Activated CD8-positive, alpha-beta memory T cell treated with anti-CD3 and anti-CD28 coated beads, Interleukin-2, amount 50 U/mL, for 48 hours (primary cell): ENCODE measurements at regions not wholly inside any gene's neighbourhood (a gene's known extent, or its start where the extent isn't known, plus 50 kb on each side); places are given as distances from the start of the nearest gene placed in this dataset.
"Not testable (repeated sequence)": the region's sequence is repeated elsewhere in the genome, so short reads cannot be mapped to it uniquely, and the experiment has no call there.

Experiments used
- DNase-seq: peaks from one replicate; pipeline ENCODE4 v3.0.0-alpha.2; 2020

DNA sequence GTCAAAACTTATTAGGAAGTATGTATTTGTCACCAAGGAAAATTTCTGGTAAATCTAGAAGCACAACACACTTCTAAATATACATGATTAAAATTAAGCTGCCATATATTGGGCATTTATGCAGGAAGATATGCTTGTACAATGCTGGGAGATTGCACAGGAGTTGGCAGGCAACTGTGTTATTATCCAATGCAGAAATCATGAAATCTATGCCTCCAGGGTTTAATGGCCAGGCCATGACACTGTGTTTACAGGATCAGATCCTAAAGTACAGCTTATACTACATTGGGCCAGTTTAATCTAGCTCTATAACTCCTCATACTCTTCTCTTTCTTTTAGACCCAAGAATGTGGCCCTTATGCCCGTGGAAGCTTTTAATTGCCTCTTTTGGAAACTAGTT lies 391.4 kb upstream of the DPH6 start:
- DNase-seq = no peak

DNA sequence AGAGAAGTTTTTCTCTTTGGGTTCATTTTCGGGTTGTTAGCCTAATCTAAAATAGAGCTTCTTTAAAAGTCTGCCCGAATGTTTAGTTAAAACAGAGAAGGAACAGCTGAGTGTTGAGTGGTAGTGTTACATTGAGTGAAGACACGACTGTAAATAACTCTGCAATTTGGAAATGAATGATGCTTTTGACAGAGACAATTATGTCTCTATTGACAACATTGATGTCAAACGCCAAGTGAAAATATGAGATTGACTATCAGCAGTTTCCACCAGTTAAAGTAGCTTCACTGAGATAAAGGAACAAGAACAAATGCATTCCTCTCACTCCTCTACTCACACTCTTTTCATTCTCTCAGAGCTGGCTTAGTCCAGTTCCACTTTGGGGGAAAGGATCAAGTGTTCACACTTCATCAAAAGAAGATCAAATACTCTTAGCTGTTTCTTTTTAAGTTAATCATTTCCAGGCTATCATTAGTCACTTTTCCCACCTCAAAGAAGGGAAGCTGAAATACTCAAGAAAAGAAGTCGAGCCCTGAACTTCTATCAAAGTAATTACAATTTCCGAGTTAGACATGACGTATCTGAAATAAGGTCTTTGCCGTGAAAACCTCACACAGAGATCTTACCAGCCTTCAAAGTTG lies 399.1 kb upstream of the DPH6 start:
- no peak for DNase-seq

DNA sequence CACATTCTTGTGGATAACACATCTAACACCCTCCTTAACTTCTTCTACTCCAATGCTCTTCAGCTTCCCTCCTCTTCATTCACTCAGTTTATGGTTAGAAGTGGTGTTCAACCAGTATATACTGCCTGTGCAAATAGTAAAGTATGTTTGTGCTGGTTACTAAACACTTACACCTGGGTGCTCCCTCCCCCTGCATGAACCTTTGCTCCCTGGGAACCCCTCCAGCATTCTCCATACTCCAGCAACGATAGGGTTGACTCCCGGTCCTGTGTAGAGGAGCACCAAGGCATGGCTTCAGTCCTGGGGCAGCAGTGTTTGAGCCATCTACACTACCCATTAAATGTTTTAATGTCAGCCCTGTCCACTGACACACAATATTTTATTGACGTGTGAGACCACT lies 407.5 kb upstream of the DPH6 start:
- DNase-seq = no peak

DNA sequence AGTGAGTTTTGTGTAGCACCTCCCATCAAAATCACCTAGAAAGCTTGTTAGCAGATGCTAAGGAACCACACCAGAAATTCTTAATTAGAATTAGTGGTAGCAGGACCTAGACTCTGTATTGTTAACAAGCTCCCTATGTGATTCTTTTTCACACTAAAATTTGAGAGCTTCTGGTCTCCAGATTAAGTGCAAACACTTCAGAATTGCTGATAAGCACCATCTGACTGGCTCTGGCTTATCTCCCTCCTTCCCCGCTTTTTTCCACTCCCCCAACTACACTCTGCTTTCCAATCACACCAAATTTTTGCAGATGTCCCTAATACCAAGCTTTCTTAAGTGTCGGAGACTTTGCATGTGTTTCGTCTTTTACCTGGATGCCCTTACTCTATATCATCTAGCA lies 410.1 kb upstream of the DPH6 start:
- no peak for DNase-seq

DNA sequence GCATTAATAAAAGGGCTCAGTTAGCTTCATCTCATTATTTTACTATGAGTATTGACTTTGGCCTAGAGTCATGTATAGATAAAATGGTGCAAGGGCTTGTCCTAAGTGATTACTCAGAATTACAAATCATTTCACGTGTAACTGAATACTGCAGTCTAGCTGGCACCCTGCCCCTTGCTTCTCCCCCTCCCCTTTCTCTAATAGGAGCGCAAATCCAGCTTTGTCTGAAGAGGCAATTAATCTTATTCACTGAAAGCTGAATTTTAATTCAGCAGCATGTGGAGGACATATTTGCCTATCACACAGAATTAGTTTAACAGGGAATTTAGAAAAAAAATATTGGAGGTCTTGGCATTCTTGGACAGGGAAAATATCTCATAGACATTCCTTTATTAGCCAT lies 412.1 kb upstream of the DPH6 start:
- DNase-seq = no peak

DNA sequence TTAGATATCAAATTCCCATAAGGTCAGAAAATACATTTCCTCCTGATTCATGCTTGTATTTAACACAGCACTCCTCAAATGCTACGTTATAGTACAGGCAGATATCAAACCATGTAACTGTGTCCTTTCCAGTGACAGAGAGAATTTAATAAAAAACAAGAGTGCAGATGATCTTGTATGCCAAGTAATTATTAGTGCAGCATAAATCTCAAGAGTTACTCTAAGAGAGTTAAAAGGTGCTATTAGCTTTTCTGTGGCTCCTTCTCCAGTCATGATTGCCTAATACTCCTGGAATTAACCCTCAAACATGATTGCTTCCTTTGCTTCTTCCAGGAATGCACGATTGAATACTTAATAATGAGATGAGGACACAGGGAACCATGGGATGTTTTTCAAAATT lies 413.0 kb upstream of the DPH6 start:
- DNase-seq = no peak

DNA sequence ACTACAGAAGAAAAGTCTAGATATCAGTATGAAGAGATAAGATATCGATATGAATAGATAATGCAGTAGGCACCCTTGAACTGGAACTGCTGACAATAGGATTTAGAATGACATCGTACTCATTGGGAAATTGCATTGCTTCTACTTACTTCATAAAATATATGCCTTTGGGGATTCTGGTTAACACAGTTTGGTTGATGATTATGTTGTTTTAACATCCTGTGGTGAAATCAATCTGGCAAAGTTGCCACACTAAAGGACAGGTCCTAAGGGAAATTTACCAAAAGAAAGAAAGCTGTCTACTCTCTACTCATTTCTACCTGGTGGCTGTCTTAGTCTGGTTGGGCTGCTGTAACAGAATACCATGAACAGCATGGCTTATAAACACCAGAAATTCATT lies 417.4 kb upstream of the DPH6 start:
- DNase-seq = no peak

DNA sequence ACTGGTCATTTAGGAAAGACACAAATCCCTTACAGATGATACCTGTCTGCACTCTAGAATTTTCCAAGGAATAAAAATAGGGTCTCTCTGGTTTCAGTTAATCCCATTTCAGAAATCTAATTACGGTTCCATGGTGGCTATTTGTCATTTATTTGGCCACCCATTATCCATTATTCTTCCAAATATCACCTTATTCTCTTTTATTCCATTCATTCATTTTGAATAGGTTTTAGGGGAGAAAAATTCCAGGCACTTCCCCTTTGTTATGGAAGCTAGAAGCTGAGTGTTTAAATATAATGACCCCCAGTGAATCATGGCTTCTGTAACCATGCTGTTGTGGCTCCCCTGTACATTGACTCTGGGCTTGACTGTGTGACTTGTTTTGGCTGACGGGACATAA lies 420.8 kb upstream of the DPH6 start:
- no peak for DNase-seq

DNA sequence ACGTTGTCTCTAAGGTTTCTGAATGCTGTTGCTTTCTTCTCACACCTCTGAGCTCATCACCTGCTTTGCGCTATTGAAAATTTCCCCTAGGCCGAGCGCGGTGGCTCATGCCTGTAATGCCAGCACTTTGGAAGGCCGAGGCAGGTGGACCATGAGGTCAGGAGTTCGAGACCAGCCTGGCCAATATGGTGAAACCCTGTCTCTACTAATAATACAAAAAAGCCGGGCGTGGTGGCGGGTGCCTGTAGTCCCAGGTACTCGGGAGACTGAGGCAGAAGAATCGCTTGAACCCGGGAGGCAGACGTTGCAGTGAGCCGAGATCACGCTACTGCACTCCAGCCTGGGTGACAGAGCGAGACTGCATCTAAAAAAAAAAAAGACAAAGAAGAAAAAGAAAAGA lies 422.0 kb upstream of the DPH6 start:
- not testable (repeated sequence) for DNase-seq

DNA sequence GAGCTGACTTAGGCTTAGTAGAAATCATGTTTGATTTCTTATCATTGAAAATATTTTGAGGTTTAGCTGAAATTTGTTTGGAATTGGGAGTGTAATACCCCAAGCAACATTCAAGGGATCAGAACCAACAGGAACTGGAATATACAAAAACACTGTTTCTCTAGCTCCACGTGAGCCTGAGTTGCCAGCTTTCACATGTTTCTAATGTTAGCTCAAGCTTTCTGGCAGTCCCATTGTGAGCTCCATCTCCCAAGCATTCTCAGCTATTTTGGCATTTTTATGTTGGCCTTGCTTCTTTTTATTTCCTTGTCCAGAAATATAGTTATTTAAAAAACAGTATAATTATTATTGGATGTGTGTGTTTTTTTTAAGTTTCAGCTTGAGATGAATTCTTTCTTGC lies 427.1 kb upstream of the DPH6 start:
- no peak for DNase-seq

DNA sequence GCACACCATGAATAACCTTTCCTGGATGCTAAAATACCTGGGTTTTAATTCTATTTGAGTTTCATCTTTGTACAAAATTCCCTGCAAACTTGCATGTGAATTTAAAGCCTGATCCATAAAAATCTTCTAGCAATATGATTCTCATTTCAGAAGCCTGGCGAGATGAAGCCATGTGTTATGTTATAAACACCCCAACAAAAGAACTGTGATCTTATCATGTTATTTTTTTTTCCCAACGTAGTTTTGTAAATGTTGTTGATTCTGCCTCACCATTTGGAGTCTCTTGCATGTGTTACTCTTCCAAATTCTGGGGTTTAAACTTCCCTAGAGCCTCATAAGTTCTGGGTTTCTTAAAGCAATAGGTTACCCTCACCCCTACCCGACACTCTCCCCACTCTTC lies 428.1 kb upstream of the DPH6 start:
- no peak for DNase-seq

DNA sequence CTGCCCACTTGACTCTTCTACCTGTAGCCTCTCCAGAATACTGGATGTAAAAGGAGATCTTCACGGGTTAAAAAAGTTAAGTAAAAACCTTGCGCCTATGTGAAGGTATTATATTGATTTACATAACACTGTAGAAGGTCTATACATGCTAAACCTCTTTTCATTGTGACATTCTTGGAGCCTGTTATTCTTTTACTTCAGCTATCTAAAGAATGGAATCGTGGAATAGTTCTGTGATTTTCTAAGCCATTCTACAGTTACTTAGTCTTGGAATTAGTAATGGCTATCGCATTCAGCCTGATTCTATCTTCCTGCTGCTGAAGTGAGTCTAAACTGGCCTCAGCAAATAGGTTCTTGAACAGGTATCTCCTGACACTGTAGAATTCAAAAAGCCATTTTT lies 430.0 kb upstream of the DPH6 start:
- DNase-seq = no peak

DNA sequence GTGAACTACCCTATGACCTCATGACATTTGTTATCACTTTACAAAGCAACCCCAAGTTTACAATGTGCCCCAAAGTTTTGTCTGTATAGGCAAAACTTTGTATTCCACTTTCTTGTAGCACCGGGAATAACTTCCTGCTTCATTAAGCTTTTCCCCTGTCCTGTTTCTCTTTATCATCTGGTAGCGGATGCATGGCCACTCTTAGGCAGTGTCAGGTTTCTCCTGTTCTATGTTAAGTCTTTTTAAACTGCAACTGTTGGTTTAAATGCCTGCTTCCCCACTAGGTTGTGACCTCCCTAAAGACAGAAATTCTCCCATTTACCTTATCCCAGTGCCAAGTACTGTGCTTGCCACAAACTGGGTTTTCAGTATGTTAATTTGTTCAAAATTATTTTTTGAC lies 433.6 kb upstream of the DPH6 start:
- DNase-seq = no peak

DNA sequence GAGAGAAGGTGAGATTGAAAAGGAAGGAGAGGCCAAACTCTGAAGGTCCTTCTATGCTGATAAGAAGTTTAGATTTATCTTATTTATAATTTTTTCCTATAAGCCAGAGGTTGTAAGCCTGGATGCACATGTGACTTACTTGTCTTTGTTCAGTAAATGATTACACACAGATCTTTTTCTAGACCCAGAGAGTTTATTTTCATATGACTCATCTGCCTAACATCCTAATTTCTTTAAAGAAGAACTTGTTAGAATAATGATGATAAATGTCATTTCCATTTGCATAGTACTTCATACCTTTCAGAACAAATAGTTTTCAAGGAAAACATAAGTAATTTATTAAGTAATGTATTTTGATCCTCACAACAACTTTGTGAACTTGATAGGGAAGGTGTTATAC lies 434.8 kb upstream of the DPH6 start:
- no peak for DNase-seq

DNA sequence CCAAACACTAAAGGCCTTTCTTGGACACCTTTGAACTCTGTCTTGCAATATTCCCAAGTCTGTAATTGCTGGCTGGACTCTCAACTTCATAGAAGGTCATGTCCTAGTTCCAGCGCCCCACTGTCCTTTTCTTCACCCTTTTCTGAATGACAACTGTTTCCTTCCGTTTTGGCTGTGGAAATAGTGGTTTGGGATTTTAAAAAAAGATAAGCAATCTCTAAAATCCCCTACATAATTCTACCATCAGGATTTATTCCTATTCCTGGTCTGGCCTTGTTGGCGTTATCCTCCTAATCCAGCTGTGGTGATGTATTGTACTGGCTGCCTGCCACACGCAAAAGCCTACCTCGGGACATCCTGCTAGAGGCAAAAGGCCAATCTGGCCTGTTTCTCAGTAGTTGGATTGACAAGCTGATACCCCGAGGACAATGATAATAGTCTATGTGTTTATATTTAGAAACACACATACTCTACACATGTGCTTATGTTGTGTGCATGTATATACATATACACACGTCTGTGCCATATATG lies 440.3 kb upstream of the DPH6 start:
- DNase-seq = no peak

DNA sequence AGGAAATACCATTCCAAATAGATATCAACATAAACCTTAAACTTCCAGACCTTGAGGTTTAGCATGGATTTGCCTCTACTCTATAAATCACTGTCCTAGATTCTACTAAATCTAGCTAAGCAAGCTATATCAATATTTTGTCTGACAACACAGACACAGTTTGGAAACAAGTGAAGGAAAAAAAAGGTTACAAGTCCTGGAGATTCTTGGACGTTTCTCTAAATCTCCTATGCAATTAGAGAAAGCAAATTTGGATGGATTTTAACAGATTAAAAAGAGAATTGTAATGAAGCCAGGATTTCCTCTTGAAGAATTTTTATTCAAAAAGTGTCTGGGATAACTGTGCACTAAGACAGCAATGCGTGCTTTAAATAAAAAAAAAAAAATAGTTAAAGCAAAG lies 441.1 kb upstream of the DPH6 start:
- no peak for DNase-seq

DNA sequence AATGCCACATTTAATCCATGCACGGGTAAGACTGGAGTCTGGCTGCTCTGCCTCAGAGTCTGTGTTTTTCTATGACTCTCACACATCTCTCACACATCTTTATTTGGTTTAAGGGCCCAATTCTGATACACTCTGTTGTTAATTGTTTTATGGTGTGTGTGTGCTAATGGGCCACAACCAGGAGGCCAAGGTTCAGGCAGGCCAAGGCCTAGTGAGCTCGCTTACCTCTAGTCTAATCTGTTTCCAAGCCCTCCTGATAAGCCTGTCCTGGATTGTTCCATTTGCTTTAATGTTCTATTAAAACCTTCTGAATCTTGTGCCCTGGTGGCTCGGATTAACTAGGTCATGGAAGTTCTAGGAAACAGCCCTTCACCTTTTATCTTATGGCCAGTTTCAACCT lies 445.4 kb upstream of the DPH6 start:
- no peak for DNase-seq

DNA sequence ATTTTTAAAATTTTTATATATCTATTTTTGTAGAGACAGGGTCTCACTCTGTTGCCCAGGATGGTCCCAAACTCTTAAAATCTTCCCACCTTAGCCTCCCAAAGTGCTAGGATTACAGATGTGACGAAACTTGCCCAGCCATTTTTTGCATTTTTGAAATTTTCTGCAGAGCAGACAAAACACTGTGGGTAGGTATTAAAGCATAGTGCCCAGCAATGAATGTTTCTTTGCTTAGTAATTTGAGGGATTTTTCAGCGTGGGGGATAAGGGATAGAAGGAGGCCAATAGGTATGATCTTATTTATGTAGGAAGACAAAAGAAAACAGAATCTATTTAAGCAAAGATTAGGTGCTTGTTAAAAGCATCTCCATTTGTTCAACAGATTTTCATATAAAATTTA lies 446.8 kb upstream of the DPH6 start:
- DNase-seq = no peak

DNA sequence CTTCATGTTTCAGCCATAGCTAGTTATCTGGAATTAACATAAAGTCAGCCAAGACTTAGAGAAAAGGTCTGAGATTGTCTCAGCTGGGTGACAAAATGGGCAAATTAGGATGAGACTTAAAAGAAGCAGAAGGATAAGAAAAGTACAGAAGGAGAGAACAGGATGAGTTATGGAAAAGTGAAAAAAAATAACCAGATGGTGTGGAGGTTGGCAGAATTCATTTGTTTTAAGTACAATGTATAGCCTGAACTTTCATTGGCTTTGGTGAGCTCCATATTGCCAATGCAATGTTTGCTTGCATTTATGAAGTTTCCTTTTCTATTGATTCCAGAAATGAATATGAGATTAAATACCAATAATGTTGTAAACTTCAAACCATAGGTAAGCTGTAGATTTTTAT lies 447.2 kb upstream of the DPH6 start:
- no peak for DNase-seq

DNA sequence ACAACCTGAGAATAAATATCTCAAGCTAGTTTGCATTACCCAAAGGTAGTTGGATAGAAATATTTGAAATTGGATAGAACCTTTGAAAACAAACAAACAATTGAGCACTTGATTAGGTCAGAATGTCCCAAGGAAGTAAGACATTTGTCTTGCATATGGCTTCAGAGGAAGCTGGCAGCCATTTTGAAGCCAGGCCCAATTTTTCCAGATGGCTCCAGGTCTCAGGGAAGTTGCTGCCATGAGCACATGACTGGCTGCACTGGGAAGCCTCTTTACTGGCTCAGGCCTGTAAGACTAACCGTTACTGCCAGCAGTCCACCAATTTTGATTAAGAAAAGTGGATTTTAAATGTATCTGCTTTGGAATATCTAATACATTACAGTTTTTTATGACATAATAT lies 448.9 kb upstream of the DPH6 start:
- DNase-seq = no peak

DNA sequence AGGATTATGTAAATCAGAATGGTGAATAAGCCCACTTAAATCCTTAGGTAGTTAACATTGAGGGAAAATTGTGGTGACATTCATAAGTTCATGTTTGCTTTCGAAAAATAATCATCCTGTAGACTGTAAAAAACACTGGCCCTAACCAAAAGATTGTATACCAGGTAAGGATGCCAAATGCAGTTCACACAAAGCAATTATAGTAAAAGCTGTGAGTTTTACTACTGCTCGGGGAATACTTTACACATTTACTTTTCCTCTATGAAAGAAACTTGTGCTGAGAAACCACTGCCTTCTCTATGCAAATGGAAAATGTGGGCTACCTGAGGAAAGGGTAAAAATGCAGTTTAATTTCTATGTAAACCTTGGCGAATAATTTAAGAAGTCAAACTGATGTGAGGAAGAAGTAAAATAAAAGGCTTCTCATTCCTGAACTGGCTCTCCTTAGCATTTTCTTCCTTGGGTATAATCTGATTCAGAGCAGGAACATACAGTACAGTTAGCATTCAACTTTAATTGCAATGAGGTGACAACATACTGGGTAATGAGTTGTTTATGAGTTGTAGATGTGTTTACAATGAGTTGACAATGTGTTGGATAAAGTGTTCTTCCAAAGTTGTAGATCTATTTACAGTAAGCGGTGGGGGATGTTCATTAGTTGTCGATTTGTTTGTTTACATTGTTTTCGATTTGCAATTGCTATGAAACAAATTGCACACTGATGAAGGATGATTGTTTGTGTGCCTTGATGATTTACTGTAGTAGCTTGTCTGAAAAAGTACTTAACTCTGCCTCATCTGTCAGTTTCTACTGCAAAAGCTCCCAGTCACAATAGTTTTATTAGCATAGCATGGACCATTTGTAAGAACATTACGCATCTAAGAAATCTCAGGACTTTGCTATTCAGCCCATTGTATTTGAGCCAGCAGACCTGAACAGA lies 453.0 kb upstream of the DPH6 start:
- no peak for DNase-seq

DNA sequence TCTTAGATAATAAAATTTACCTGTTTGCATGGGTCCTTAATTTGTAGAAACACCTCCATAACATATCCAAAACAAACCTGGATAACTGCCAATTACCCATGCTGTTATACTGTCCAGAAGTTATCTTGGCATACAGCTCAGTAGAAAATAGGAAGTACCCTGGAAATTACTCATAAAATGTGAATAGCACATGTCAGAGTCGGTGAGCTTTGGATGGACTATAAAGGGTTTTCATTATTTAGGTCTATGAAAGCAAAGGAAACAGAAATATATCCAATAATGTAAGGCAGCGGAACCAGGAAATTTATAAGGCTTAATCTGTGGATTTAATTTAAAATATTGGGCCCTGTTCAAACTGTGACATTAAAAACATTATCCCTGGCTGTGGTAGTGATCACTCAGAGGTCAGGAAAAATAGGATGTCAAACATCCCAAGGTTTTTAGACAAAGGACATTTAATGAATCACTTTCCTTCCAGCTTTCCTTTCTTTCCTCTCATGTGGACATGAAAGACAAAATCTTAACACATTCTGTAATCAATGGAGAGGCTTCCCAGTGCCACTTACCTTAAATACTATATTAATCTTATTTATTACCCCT lies 459.0 kb upstream of the DPH6 start:
- DNase-seq = no peak

DNA sequence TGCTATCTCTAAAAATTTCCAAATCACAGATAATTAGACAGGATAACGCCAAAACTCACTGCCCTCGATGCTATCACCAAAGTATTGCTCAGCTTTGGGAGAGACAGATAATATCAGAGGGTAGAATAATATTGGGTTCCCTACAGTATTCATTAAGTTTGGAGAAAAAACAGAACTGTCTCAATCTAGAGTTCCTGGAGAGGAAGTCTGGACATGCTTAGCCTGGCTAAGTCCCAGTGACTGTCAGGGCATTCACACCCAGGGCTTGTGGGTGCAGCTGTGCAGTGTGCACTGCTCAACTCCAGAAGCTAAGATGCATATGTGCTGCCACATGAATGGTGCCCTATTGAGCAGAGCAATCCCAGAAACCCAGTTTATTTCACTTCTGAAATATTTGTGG lies 459.6 kb upstream of the DPH6 start:
- no peak for DNase-seq

DNA sequence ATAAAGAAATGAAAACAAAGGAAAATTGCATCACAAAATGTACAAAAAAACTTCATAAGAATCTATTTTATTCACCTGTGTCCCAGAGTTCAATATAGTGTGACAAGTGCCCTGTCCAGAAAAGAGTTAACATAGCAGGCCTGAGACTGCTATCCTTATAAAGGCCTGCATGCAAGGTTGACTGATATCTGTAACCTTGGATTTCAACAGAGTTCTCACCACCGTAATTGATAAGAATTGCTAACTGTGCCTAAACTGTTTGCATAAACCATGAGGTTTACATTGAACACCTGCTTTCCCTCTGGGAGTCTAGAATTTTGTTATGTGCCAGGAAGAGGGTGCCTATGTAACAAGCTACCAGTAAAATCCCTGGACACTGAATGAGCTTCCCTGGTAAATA lies 461.7 kb upstream of the DPH6 start:
- no peak for DNase-seq
